Kidney (tissue), 13 donors: ENCODE measurements at regions not wholly inside any gene's neighbourhood (a gene's known extent, or its start where the extent isn't known, plus 50 kb on each side); places are given as distances from the start of the nearest gene placed in this dataset.

ENCODE experiments used
- DNase-seq, 5 donors: peaks; one replicate each; pipeline ENCODE4 v3.0.0-alpha.2; 2013 to 2020
- FAIRE-seq: peaks from 2 replicates; lab custom pipeline; 2012; peaks lifted over from hg19 to GRCh38; lab: Jason Lieb, UNC
- H3K27ac ChIP-seq, 2 donors: one replicate each; pipeline ENCODE4 v1.7.0; 2013; ENCODE audit warnings: low read depth in 2 of 2, low read length in 2 of 2, inconsistent platforms in 1 of 2
- H3K27me3 ChIP-seq: one replicate; pipeline ENCODE4 v1.7.1; 2013; ENCODE audit warnings: low read length, inconsistent platforms; ENCODE audit not compliant: control insufficient read depth, insufficient read depth
- H3K36me3 ChIP-seq, 3 donors: one replicate each; pipeline versions ENCODE4 v1.7.0 to v1.7.1; 2013; ENCODE audit warnings: low read length in 3 of 3, control low read depth in 1 of 3, inconsistent platforms in 1 of 3; ENCODE audit not compliant: insufficient read depth in 3 of 3, control insufficient read depth in 2 of 3
- H3K4me1 ChIP-seq, 3 donors: one replicate each; pipeline versions ENCODE4 v1.7.0 to v1.7.1; 2013; ENCODE audit warnings: low read length in 3 of 3, inconsistent platforms in 1 of 3, low read depth in 1 of 3; ENCODE audit not compliant: control insufficient read depth in 2 of 3, insufficient read depth in 2 of 3
- H3K4me3 ChIP-seq, 3 donors: one replicate each; pipeline versions ENCODE4 v1.7.0 to v1.8.1; 2013; ENCODE audit warnings: low read length in 3 of 3, control low read depth in 1 of 3, inconsistent platforms in 1 of 3
- H3K9ac ChIP-seq, 3 donors: one replicate each; pipeline versions ENCODE4 v1.7.0 to v1.7.1; 2013; ENCODE audit warnings: low read length in 3 of 3, control low read depth in 1 of 3, inconsistent platforms in 1 of 3
- H3K9me3 ChIP-seq, 3 donors: one replicate each; pipeline versions ENCODE4 v1.7.0 to v1.7.1; 2013; ENCODE audit warnings: low read length in 3 of 3, control low read depth in 1 of 3, inconsistent platforms in 1 of 3; ENCODE audit not compliant: control insufficient read depth in 2 of 3, insufficient read depth in 1 of 3
- CTCF ChIP-seq: IDR thresholded peaks from 3 replicates; pipeline ENCODE4 v1.5.1; 2012; ENCODE audit warnings: mild to moderate bottlenecking, moderate library complexity, borderline replicate concordance; ENCODE audit not compliant: insufficient read depth; ENCODE audit errors: extremely low read depth
- intact Hi-C: fragments of 100-400 bp; cut with DNase I; formaldehyde crosslinking; loops from one replicate; pipeline ENCODE4 v1.11.1; 2022
- donor health status: control.
- donor health status: control.
- donor health status: control.
- donor health status: control.
- donor health status: control.
- donor health status: DM: yes; HTN: yes; CAD: no.
- donor health status: Normal renal cell carcinoma (clear cell type).

- Histone ChIP-seq H3K4me3 (no peak overlapping the region), H3K36me3 (no peaks in the 10 kb centered on the region), H3K4me1 (peaks cover 0 to 10% (median 5%) of the 10 kb centered on the region in 3 donors), H3K27me3 (no peaks in the 10 kb centered on the region), H3K9ac (no peak overlapping the region), H3K9me3 (no peaks in the 10 kb centered on the region), H3K27ac (no peak overlapping the region)
- no peak for DNase-seq
- no peak for FAIRE-seq
- TF ChIP-seq CTCF, result no peak
- intact Hi-C loops, result no loop called here
These were observed 66.4 kb upstream of the PICALM start for GRCh38 chr11:86135319-86135714.

GRCh38 chr11:86134580-86135318, 65.9 kb upstream of the PICALM start:
- no peak overlapping the region for H3K4me3 ChIP-seq
- TF ChIP-seq CTCF, result no peak
- FAIRE-seq (no peak), DNase-seq (no peak)
- H3K4me1 ChIP-seq, result peaks cover 0 to 10% (median 5%) of the 10 kb centered on the region in 3 donors
- no peak overlapping the region for H3K27ac ChIP-seq
- intact Hi-C loops, result no loop called here
- H3K36me3 ChIP-seq, result no peaks in the 10 kb centered on the region
- H3K9ac ChIP-seq, result no peak overlapping the region
- H3K27me3 ChIP-seq, result no peaks in the 10 kb centered on the region
- H3K9me3 ChIP-seq, result no peaks in the 10 kb centered on the region

GRCh38 chr11:86132667-86133249, 63.9 kb upstream of the PICALM start:
- FAIRE-seq, result no peak
- Histone ChIP-seq H3K27me3 (no peaks in the 10 kb centered on the region), H3K4me1 (peaks cover 0 to 10% (median 5%) of the 10 kb centered on the region in 3 donors), H3K36me3 (no peaks in the 10 kb centered on the region), H3K9ac (no peak overlapping the region), H3K27ac (no peak overlapping the region), H3K4me3 (no peak overlapping the region), H3K9me3 (no peaks in the 10 kb centered on the region)
- intact Hi-C loops, result no loop called here
- no peak for DNase-seq
- TF ChIP-seq CTCF, result no peak
